HG03159 (cell line): ENCODE measurements at regions not wholly inside any gene's neighbourhood (a gene's known extent, or its start where the extent isn't known, plus 50 kb on each side); places are given as distances from the start of the nearest gene placed in this dataset.

Experiments used
- ATAC-seq: cut with Tn5 transposase; IDR thresholded peaks from one replicate; pipeline ENCODE4 v1.9.1; 2021; ENCODE audit warnings: mild to moderate bottlenecking, moderate library complexity; ENCODE audit not compliant: unreplicated experiment

- no peak for ATAC-seq
Measured at GRCh38 chr4:85246055-85246454, 228.9 kb upstream of the ARHGAP24 start.

DNA sequence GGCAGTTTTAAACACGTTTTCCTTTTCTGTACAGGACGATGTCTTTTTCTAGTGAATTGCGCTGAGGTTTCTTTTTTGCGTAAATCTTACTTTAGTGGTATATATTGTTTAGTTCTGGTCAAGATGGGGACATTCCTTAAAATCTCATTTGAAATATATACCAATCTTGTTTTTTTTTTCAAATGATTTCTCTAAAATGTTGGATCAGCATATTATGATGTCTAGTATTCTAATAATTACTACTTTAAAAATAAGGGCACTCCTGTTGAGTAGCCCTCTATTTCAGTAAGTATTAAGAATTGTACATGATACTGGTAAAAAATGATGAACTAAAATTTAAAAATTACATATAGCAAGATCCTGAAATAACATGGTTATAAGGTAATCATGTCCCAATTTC is 224.1 kb upstream of the ARHGAP24 start:
- ATAC-seq: no peak

- no peak for ATAC-seq
Measured at GRCh38 chr4:85257817-85258370, 217.1 kb upstream of the ARHGAP24 start.

DNA sequence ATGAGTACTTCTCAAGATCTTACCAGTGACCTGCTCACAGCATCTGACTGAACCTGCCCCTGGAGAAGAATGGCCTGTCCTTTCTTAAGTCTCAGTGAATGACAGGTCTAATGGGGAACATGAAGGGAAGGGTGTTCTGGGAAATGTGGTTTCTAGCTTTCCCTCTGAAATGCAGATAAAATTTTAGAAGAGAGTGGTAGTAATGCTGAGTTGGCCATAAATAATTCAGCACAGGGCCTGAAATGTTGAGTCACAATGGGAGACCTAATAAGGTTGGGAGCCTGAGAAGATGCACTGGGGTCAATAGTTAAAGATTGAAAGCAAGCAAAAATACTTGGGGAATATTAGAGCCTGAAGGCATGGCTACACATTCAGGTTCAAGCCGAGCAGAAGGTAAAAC is 214.9 kb upstream of the ARHGAP24 start:
- ATAC-seq: no peak

DNA sequence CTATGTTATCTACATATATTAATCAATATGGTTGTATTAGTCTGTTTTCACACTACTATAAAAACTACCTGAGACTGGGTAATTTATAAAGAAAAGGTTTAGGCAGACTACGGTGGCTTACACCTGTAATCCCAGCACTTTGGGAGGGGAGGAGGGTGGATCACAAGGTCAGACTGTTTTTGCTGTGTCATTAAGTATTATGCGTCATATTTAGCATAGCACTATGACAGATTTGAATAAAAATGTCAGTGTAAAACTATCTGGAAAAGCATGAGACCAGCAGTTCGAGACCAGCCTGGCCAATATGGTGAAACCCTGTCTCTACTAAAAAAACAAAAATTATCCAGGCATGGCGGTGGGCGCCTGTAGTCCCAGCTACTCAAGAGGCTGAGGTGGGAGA is 209.7 kb upstream of the ARHGAP24 start:
- no peak for ATAC-seq

- no peak for ATAC-seq
Measured at GRCh38 chr4:85268188-85268587, 206.8 kb upstream of the ARHGAP24 start.

DNA sequence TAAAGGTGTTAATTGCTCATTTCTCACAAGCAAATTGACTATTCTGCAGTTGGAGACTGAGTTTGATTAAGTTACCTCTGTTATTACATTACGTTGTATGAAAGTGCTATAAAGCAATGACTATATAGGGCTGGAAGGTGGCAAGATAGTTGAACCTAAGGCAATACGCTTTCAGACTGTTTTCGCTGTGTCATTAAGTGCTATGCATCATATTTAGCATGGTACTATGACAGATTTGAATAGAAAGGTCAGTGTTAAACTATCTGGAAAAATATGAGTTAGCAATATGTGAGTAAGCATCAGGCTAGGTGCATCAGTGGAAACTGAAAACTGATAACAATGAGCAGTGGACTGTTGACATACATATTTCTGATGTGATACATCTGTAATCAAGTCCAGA is 206.0 kb upstream of the ARHGAP24 start:
- ATAC-seq: no peak

GRCh38 chr4:85274955-85275354 is 200.0 kb upstream of the ARHGAP24 start:
- ATAC-seq: no peak

DNA sequence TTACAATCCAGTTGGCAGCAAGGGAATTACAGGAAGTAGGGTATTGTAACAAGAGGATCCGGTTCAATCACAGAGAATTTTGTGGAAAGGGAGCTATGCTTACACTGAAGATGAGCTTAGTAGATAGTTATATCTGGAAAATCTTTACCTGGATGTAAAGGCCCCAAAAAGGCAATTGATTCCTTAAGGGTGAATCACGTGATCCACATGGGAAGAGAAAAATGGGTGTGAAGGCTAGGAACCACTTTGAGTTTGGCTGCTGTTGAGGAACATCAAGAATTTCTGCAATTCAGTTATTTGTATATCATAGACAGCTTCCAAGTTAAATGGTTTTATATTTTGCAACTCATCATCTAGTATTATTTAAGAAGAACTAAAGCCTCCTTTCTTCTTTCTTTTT is 194.0 kb upstream of the ARHGAP24 start:
- no peak for ATAC-seq

DNA sequence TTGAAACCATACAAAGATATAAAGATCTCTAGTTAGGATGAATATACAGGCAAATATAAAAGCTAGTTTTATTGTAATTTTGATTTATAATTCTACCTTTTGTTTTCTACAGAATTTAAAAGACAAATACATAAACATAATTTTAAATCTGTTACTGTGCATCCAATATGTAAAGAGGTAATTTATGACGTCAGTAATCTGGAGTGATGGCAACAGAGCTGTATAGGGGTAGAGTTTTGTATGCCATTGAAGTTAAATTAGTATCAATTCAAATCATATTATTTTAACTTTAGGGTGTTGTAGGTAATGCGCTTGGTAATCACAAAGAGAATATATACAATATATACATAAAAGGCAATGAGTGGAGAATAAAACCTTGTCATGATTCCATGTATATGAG is 183.7 kb upstream of the ARHGAP24 start:
- no peak for ATAC-seq

DNA sequence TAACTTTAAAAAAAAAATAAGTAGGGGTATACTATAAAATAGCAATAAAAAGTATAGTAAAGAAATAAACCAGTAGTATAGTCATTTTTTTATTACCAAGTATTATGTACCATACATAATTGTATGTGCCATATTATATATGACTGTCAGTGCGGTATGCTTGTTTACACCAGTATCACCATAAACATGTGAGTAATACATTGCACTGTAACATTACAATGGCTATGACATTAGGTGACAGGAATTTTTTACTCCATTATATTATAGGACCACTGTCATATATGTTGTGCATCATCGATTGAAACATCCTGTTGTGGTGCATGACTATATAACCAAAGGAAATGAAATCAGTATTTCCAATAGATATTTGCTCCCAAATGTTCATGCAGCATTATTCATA is 176.9 kb upstream of the ARHGAP24 start:
- no peak for ATAC-seq

DNA sequence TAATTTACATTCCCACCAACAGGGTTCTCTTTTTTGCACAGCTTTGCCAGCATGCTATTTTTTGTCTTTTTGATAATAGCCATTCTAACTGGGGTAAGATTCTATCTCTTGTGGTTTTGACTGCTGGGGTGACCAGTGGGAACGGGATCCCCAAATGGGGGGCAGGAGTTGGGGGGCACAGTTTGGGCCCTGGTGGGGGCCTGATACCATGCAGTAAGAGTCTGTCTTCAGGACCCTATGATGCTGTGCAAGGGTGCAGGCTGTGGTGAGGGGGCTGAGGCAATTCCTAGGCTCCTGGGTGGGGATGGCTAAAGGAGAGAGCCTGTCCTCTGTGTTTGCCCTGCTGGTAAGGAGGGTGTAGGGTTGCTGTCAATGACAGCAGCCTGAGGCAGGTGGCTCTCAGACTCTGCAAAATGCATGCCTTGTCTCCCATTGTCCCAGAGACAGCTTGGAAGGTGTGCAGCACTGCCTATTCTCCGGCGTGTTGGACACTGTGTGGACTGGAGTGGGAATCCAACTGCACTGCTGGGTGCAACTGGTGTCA is 172.7 kb upstream of the ARHGAP24 start:
- ATAC-seq: no peak

GRCh38 chr4:85302756-85303155 is 172.2 kb upstream of the ARHGAP24 start:
- ATAC-seq: no peak

DNA sequence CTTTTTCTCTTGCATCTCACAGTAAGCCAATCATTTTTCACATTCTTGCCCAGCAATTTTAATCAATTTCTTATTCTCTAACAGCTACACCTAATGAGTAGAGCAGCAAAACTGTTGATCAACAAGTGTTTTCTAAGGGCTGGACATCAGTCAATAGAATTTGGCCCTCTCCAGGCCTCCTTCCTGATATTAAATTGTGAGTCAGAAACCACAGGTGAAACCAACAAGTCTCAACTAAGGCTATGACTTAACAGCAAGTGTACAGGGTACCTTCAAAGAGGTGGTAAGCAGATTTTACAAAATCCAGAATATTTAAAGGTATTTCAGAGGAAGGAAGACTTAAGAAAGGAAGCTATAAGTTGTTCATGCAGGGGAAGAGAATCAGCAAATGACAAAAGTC is 156.5 kb upstream of the ARHGAP24 start:
- no peak for ATAC-seq

GRCh38 chr4:85358831-85359230 is 116.1 kb upstream of the ARHGAP24 start:
- no peak for ATAC-seq

DNA sequence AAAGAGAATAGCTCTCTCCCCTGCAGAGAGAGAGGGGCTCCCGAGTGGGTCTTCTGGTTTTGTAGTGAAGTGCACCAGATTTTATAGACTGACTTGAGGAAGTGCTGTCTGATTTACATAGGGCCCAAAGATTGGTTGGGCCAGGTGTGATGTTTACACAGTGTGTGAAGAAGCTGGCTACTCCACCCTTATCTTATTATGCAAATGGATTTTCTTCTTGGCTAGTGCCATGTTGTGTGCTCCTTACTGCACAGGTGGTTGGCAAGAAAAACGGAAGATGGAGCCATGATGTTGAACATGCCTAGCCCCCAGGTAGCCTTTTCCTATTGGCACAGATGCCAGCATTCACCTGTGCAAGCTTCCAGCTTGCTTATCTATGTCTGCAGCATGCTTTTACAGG is 112.4 kb upstream of the ARHGAP24 start:
- no peak for ATAC-seq

- no peak for ATAC-seq
Measured at GRCh38 chr4:85367815-85368214, 107.1 kb upstream of the ARHGAP24 start.

GRCh38 chr4:85368240-85368639 is 106.7 kb upstream of the ARHGAP24 start:
- no peak for ATAC-seq

GRCh38 chr4:85368932-85369331 is 106.0 kb upstream of the ARHGAP24 start:
- no peak for ATAC-seq

GRCh38 chr4:85369703-85370380 is 105.1 kb upstream of the ARHGAP24 start:
- peak; percentile 8 for ATAC-seq

- peak; percentile 98 for ATAC-seq
Measured at GRCh38 chr4:85370400-85371032, 104.4 kb upstream of the ARHGAP24 start.

DNA sequence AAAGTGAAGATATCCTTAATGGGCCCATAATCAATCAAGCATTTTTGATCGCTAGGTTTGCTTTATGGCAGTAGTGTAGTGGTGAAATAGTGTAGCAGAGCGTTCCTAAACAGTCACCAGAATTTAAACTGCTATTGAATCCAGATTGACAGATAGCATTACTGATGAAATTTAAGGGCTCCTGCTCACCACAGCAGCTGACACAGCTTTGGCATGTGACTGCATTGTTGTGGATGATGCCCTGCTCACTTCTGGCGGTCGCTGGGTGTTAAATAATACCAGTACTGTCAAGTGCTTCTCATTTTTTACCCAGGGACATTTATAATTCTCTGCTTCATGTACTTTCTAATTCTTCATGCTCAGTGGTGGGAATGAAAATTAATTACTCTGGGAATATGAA is 102.0 kb upstream of the ARHGAP24 start:
- no peak for ATAC-seq
